Endothelial cell of umbilical vein (primary cell): ENCODE measurements at regions not wholly inside any gene's neighbourhood (a gene's known extent, or its start where the extent isn't known, plus 50 kb on each side); places are given as distances from the start of the nearest gene placed in this dataset.

Experiments
- POLR2A ChIP-seq: IDR thresholded peaks from 2 replicates; pipeline ENCODE4 v1.6.1; 2012; ENCODE audit warnings: low read depth, mild to moderate bottlenecking, control low read depth, low read length
- POLR2AphosphoS5 ChIP-seq: IDR thresholded peaks from 2 replicates; pipeline ENCODE4 v1.6.1; 2012; ENCODE audit warnings: low read depth, mild to moderate bottlenecking, control low read depth, low read length, moderate library complexity; ENCODE audit not compliant: insufficient read depth

DNA sequence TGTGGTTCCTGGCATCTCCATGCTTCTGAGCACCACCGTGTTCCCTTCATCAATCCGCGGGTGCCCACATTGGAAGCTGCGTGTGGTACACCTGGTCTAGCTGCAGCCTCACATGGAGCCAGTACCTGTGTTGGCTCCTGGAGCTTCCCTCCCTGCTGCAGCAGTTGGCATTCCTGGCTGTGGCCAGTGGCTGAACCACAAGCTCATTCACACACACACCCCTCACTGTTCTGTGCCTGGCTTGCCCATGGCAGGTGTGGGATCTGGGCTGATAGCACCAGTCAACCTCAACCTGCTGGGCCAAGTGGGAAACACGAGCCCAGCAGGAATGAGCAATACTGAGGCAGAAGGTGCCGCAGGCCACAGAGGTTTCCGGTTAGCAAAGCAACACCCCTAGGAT is 256.2 kb upstream of the LRFN5 start:
- TF ChIP-seq POLR2A (no peak), POLR2AphosphoS5 (no peak)
